GM12878 (cell line): ENCODE measurements at regions not wholly inside any gene's neighbourhood (a gene's known extent, or its start where the extent isn't known, plus 50 kb on each side); places are given as distances from the start of the nearest gene placed in this dataset.

ENCODE experiments used
- ATAC-seq: fragments of 200-7000 bp; cut with Tn5 transposase; 3 replicates; pipeline ENCODE4 v1.9.1; 2020; ENCODE audit warnings: mild to moderate bottlenecking, moderate library complexity
- BruUV-seq: library from RNA; stranded (reverse); fragments of 400-500 nt; replicated peaks from 2 replicates; lab custom pipeline; 2021; lab: Mats Ljungman, UMichigan
- CTCF ChIA-PET: fragments of 300-600 bp; sonication (Branson Sonifier 250); formaldehyde crosslinking; extraction: SDS; loops from one replicate; lab custom pipeline; 2021; ENCODE audit warnings: inconsistent platforms; lab: Yijun Ruan, JAX
- POLR2A ChIA-PET: fragments of 350-600 bp; formaldehyde crosslinking; extraction: SDS; loops from one replicate; lab custom pipeline; 2021; ENCODE audit warnings: inconsistent platforms; lab: Charles Lee
- RAD21 ChIA-PET: fragments of 300-600 bp; sonication (Branson Sonifier 250); formaldehyde crosslinking; loops from one replicate; lab custom pipeline; 2023; ENCODE audit warnings: antibody characterized with exemption; ENCODE audit not compliant: unreplicated experiment; lab: Charles Lee
- SMC1A ChIA-PET: fragments of 300-600 bp; sonication (Branson Sonifier 250); formaldehyde crosslinking; loops from one replicate; lab custom pipeline; 2023; ENCODE audit not compliant: unreplicated experiment, uncharacterized antibody; lab: Charles Lee
- DNase-seq: peaks from one replicate; pipeline ENCODE4 v3.0.0-alpha.2; 2011; ENCODE audit warnings: low read depth, low spot score
- FAIRE-seq: peaks from 3 replicates; lab custom pipeline; 2011; peaks lifted over from hg19 to GRCh38; lab: Jason Lieb, UNC
- H2AFZ ChIP-seq: 2 replicates; pipeline ENCODE4 v1.6.0; 2011; ENCODE audit warnings: low read depth, low read length, control low read depth; ENCODE audit not compliant: control insufficient read depth
- H3K27ac ChIP-seq: 2 replicates; pipeline ENCODE4 v1.5.1; 2011; ENCODE audit warnings: control low read depth; ENCODE audit not compliant: control insufficient read depth, insufficient read depth
- H3K27me3 ChIP-seq, 2 experiments: replicated peaks in 1 of 2; 2 replicates each; pipeline versions ENCODE4 v1.6.0 to v1.6.1; 2011; ENCODE audit warnings: low read length in 1 of 2; ENCODE audit not compliant: control insufficient read depth in 2 of 2, insufficient read depth in 2 of 2
- H3K36me3 ChIP-seq, 2 experiments: 2 replicates each; pipeline ENCODE4 v1.5.1; 2011; ENCODE audit warnings: low read length in 1 of 2; ENCODE audit not compliant: control insufficient read depth in 2 of 2, insufficient read depth in 2 of 2
- H3K4me1 ChIP-seq: 2 replicates; pipeline ENCODE4 v1.6.1; 2011; ENCODE audit warnings: mild to moderate bottlenecking, low read length, moderate library complexity, mixed read lengths; ENCODE audit not compliant: control insufficient read depth, insufficient read depth
- H3K4me2 ChIP-seq: 2 replicates; pipeline ENCODE4 v1.6.0; 2011; ENCODE audit warnings: control low read depth; ENCODE audit not compliant: control insufficient read depth, insufficient read depth
- H3K4me3 ChIP-seq: fragments of 200-600 bp; sonication (generic); 2 replicates; pipeline ENCODE4 v1.5.1; 2016
- H3K79me2 ChIP-seq: 2 replicates; pipeline ENCODE4 v1.6.0; 2011; ENCODE audit warnings: low read length; ENCODE audit not compliant: control insufficient read depth, insufficient read depth
- H3K9ac ChIP-seq: 2 replicates; pipeline ENCODE4 v1.8.0; 2011; ENCODE audit warnings: low read length, control low read depth, mixed read lengths; ENCODE audit not compliant: control insufficient read depth, insufficient read depth
- H3K9me3 ChIP-seq: replicated peaks from 3 replicates; pipeline ENCODE4 v1.5.1; 2011; ENCODE audit warnings: mild to moderate bottlenecking, low read length; ENCODE audit not compliant: control insufficient read depth, insufficient read depth
- H4K20me1 ChIP-seq: 2 replicates; pipeline ENCODE4 v1.6.0; 2011; ENCODE audit not compliant: control insufficient read depth, insufficient read depth
- CBFB ChIP-seq: IDR thresholded peaks from 2 replicates; pipeline ENCODE4 v1.6.1; 2016; ENCODE audit warnings: antibody characterized with exemption, low read depth
- CEBPZ ChIP-seq: fragments of 150-350 bp; IDR thresholded peaks from 2 replicates; pipeline ENCODE4 v1.6.1; 2016; ENCODE audit warnings: low read depth, low read length
- NR2C2 ChIP-seq: IDR thresholded peaks from 2 replicates; pipeline ENCODE4 v1.6.1; 2011; ENCODE audit warnings: borderline replicate concordance, low read depth; ENCODE audit not compliant: control insufficient read depth, insufficient read length
- SMARCA5 ChIP-seq: fragments of 450-650 bp; IDR thresholded peaks from 2 replicates; pipeline ENCODE4 v1.6.1; 2017; ENCODE audit warnings: mild to moderate bottlenecking
- SREBF2 ChIP-seq: IDR thresholded peaks from 2 replicates; pipeline ENCODE4 v1.6.1; 2012; ENCODE audit warnings: mild to moderate bottlenecking, low read length
- TARDBP ChIP-seq: IDR thresholded peaks from 2 replicates; pipeline ENCODE4 v1.6.1; 2016; ENCODE audit warnings: borderline replicate concordance
- ZZZ3 ChIP-seq: IDR thresholded peaks from 2 replicates; pipeline ENCODE4 v1.6.1; 2011; ENCODE audit warnings: low read depth; ENCODE audit not compliant: control insufficient read depth, insufficient read length
- WGBS: methylation state at CpG from one replicate; pipeline ENCODE4 v1.1.6; 2016; ENCODE audit warnings: low lambda C conversion rate; ENCODE audit not compliant: insufficient replicate concordance, insufficient coverage; ENCODE audit errors: missing lambda C conversion rate; 5-methylcytosine and 5-hydroxymethylcytosine counted together
- in situ Hi-C: fragments of 300-500 bp; cut with MboI; formaldehyde crosslinking; loops from 9 replicates; pipeline ENCODE4 v1.14.3; 2018; ENCODE audit warnings: mixed read lengths
- intact Hi-C: fragments of 100-400 bp; cut with micrococcal nuclease; formaldehyde crosslinking; loops from one replicate; pipeline ENCODE4 v1.14.2; 2022; ENCODE audit not compliant: unreplicated experiment

- Histone ChIP-seq H3K9ac (no peak overlapping the region), H4K20me1 (no peaks in the 10 kb centered on the region), H3K27me3 (peaks cover 0 to 3% of the 10 kb centered on the region in 2 experiments; a peak in 1 of 4 replicates), H3K79me2 (no peaks in the 10 kb centered on the region)
- 17% methylated on average over 5 of the region's 5 CpGs for WGBS
- FAIRE-seq (no peak), ATAC-seq (no peak)
- in situ Hi-C loops: no loop called here
- POLR2A ChIA-PET: no interaction called here
- TF ChIP-seq TARDBP (no peak), SMARCA5 (no peak), CEBPZ (no peak), SREBF2 (no peak), ZZZ3 (no peak), CBFB (no peak), NR2C2 (no peak)
- TF ChIP-seq, all 136 proteins: peak for 0
- CTCF ChIA-PET: interaction anchor here (1.4 kb wide), 1 partner anchor 9 kb away, joined by 3 read pairs; no protein-coding TSS in a partner anchor
- BruUV-seq: no TSS peak
- no peak overlapping the region for H3K4me3 ChIP-seq
- intact Hi-C loops: no loop called here
- H2AFZ ChIP-seq: no peak overlapping the region
- H3K9me3 ChIP-seq: no peaks in the 10 kb centered on the region
- no peak for DNase-seq
- no peak overlapping the region for H3K4me2 ChIP-seq
- no peaks in the 10 kb centered on the region for H3K36me3 ChIP-seq
- H3K27ac ChIP-seq: no peak overlapping the region
- no peaks in the 10 kb centered on the region for H3K4me1 ChIP-seq
- SMC1A ChIA-PET: interaction anchor here (0.5 kb wide), 1 partner anchor 29 kb away, joined by 3 read pairs; no protein-coding TSS in a partner anchor
- RAD21 ChIA-PET: no interaction called here
Observed at GRCh38 chr3:39639344-39640236, 169.8 kb upstream of the MYRIP start.
